OCI-LY1 (cell line): ENCODE measurements at regions not wholly inside any gene's neighbourhood (a gene's known extent, or its start where the extent isn't known, plus 50 kb on each side); places are given as distances from the start of the nearest gene placed in this dataset.

Experiments used
- H2AFZ ChIP-seq: fragments of 200-600 bp; sonication (generic), shearing (Covaris generic); 2 replicates; pipeline ENCODE4 v1.6.0; 2014; ENCODE audit warnings: antibody characterized with exemption, mild to moderate bottlenecking, low read length
- H3F3A ChIP-seq: fragments of 200-600 bp; sonication (generic), shearing (Covaris generic); 2 replicates; pipeline ENCODE4 v1.6.0; 2014; ENCODE audit warnings: mild to moderate bottlenecking, antibody characterized with exemption, low read length, moderate library complexity; ENCODE audit not compliant: insufficient read depth
- H3K27ac ChIP-seq: fragments of 200-600 bp; sonication (generic); 2 replicates; pipeline ENCODE4 v1.5.1; 2014; ENCODE audit warnings: low read length, mixed run types, mild to moderate bottlenecking, low read depth; ENCODE audit not compliant: poor library complexity, severe bottlenecking
- H3K27me3 ChIP-seq: fragments of 200-600 bp; sonication (generic); 2 replicates; pipeline ENCODE4 v1.6.0; 2014; ENCODE audit warnings: antibody characterized with exemption, mild to moderate bottlenecking, low read length, moderate library complexity; ENCODE audit not compliant: insufficient read depth
- H3K36me3 ChIP-seq: fragments of 200-600 bp; sonication (generic); 2 replicates; pipeline ENCODE4 v1.6.1; 2014; ENCODE audit warnings: mild to moderate bottlenecking, antibody characterized with exemption, low read length, moderate library complexity, mixed read lengths; ENCODE audit not compliant: insufficient read depth
- H3K4me1 ChIP-seq: fragments of 200-600 bp; sonication (generic); 2 replicates; pipeline ENCODE4 v1.5.1; 2014; ENCODE audit warnings: mild to moderate bottlenecking, low read length, moderate library complexity; ENCODE audit not compliant: insufficient read depth, severe bottlenecking
- H3K4me2 ChIP-seq: fragments of 200-600 bp; sonication (generic), shearing (Covaris generic); 2 replicates; pipeline ENCODE4 v1.6.1; 2014; ENCODE audit warnings: low read length
- H3K4me3 ChIP-seq: fragments of 200-600 bp; sonication (generic); 2 replicates; pipeline ENCODE4 v1.5.1; 2014; ENCODE audit warnings: low read length, low read depth, mild to moderate bottlenecking, mixed read lengths; ENCODE audit not compliant: poor library complexity, severe bottlenecking
- H3K79me2 ChIP-seq: fragments of 200-600 bp; shearing (Covaris generic); 2 replicates; pipeline ENCODE4 v1.6.1; 2016; ENCODE audit warnings: mixed run types, low read length, mixed read lengths; ENCODE audit not compliant: insufficient read depth
- H3K9ac ChIP-seq: fragments of 200-600 bp; sonication (generic), shearing (Covaris generic); 2 replicates; pipeline ENCODE4 v1.6.1; 2014; ENCODE audit warnings: mild to moderate bottlenecking, low read length, mixed read lengths
- H3K9me2 ChIP-seq: fragments of 200-600 bp; sonication (generic), shearing (Covaris generic); 2 replicates; pipeline ENCODE4 v1.6.1; 2014; ENCODE audit warnings: low read depth, mild to moderate bottlenecking, low read length, mixed read lengths
- H3K9me3 ChIP-seq: fragments of 200-600 bp; shearing (Covaris generic); 2 replicates; pipeline ENCODE4 v1.6.1; 2014; ENCODE audit warnings: low read length, mixed read lengths
- H4K20me1 ChIP-seq: fragments of 200-600 bp; sonication (generic), shearing (Covaris generic); 2 replicates; pipeline ENCODE4 v1.6.0; 2016; ENCODE audit warnings: mild to moderate bottlenecking, low read length; ENCODE audit not compliant: insufficient read depth
- CTCF ChIP-seq: fragments of 200-600 bp; sonication (generic), shearing (Covaris generic); IDR thresholded peaks from 2 replicates; pipeline ENCODE4 v1.5.1; 2017; ENCODE audit warnings: mild to moderate bottlenecking, antibody characterized with exemption, low read length, moderate library complexity, mixed read lengths
- EZH2 ChIP-seq: fragments of 200-600 bp; sonication (generic), shearing (Covaris generic); IDR thresholded peaks from 2 replicates; pipeline ENCODE4 v1.8.0; 2017; ENCODE audit warnings: borderline replicate concordance, mixed run types, mild to moderate bottlenecking, antibody characterized with exemption, low read length, moderate library complexity, mixed read lengths

- no peaks in the 10 kb centered on the region for H3K36me3 ChIP-seq
- no peak overlapping the region for H2AFZ ChIP-seq
- TF ChIP-seq EZH2: no peak
- no peak for TF ChIP-seq CTCF
- no peaks in the 10 kb centered on the region for H3K27me3 ChIP-seq
- no peak overlapping the region for H3K27ac ChIP-seq
- no peaks in the 10 kb centered on the region for H3K9me2 ChIP-seq
- H3K4me3 ChIP-seq: no peak overlapping the region
- H3K9me3 ChIP-seq: no peaks in the 10 kb centered on the region
- H3K4me1 ChIP-seq: no peaks in the 10 kb centered on the region
- H4K20me1 ChIP-seq: no peaks in the 10 kb centered on the region
- H3K79me2 ChIP-seq: no peaks in the 10 kb centered on the region
- H3F3A ChIP-seq: no peaks in the 10 kb centered on the region
- no peak overlapping the region for H3K9ac ChIP-seq
- H3K4me2 ChIP-seq: no peak overlapping the region
Observed at GRCh38 chr1:243996223-243996622, 54.9 kb upstream of the ZBTB18 start.

- Histone ChIP-seq H3F3A (no peaks in the 10 kb centered on the region), H3K4me3 (no peak overlapping the region), H2AFZ (no peak overlapping the region), H3K79me2 (no peaks in the 10 kb centered on the region), H3K4me2 (no peak overlapping the region), H3K9me3 (no peaks in the 10 kb centered on the region), H4K20me1 (no peaks in the 10 kb centered on the region), H3K4me1 (no peaks in the 10 kb centered on the region), H3K9me2 (no peaks in the 10 kb centered on the region), H3K27ac (no peak overlapping the region), H3K36me3 (no peaks in the 10 kb centered on the region), H3K9ac (no peak overlapping the region), H3K27me3 (no peaks in the 10 kb centered on the region)
- no peak for TF ChIP-seq EZH2
- TF ChIP-seq CTCF: no peak
Observed at GRCh38 chr1:243991650-243992049, 59.4 kb upstream of the ZBTB18 start.

- no peak overlapping the region for H3K4me2 ChIP-seq
- H2AFZ ChIP-seq: no peak overlapping the region
- no peaks in the 10 kb centered on the region for H3K4me1 ChIP-seq
- H3K4me3 ChIP-seq: no peak overlapping the region
- H4K20me1 ChIP-seq: no peaks in the 10 kb centered on the region
- H3K79me2 ChIP-seq: no peaks in the 10 kb centered on the region
- TF ChIP-seq EZH2 (no peak), CTCF (no peak)
- no peaks in the 10 kb centered on the region for H3F3A ChIP-seq
- H3K36me3 ChIP-seq: no peaks in the 10 kb centered on the region
- H3K27me3 ChIP-seq: no peaks in the 10 kb centered on the region
- no peak overlapping the region for H3K27ac ChIP-seq
- no peak overlapping the region for H3K9ac ChIP-seq
- H3K9me2 ChIP-seq: no peaks in the 10 kb centered on the region
- H3K9me3 ChIP-seq: no peaks in the 10 kb centered on the region
Observed at GRCh38 chr1:243984788-243985187, 66.3 kb upstream of the ZBTB18 start.
